GM12878 (cell line): ENCODE measurements at regions not wholly inside any gene's neighbourhood (a gene's known extent, or its start where the extent isn't known, plus 50 kb on each side); places are given as distances from the start of the nearest gene placed in this dataset.

Source experiments
- ATAC-seq: fragments of 200-7000 bp; cut with Tn5 transposase; 3 replicates; pipeline ENCODE4 v1.9.1; 2020; ENCODE audit warnings: mild to moderate bottlenecking, moderate library complexity
- BruUV-seq: library from RNA; stranded (reverse); fragments of 400-500 nt; replicated peaks from 2 replicates; lab custom pipeline; 2021; lab: Mats Ljungman, UMichigan
- CTCF ChIA-PET: fragments of 300-600 bp; sonication (Branson Sonifier 250); formaldehyde crosslinking; extraction: SDS; loops from one replicate; lab custom pipeline; 2021; ENCODE audit warnings: inconsistent platforms; lab: Yijun Ruan, JAX
- POLR2A ChIA-PET: fragments of 350-600 bp; formaldehyde crosslinking; extraction: SDS; loops from one replicate; lab custom pipeline; 2021; ENCODE audit warnings: inconsistent platforms; lab: Charles Lee
- RAD21 ChIA-PET: fragments of 300-600 bp; sonication (Branson Sonifier 250); formaldehyde crosslinking; loops from one replicate; lab custom pipeline; 2023; ENCODE audit warnings: antibody characterized with exemption; ENCODE audit not compliant: unreplicated experiment; lab: Charles Lee
- SMC1A ChIA-PET: fragments of 300-600 bp; sonication (Branson Sonifier 250); formaldehyde crosslinking; loops from one replicate; lab custom pipeline; 2023; ENCODE audit not compliant: unreplicated experiment, uncharacterized antibody; lab: Charles Lee
- DNase-seq: peaks from one replicate; pipeline ENCODE4 v3.0.0-alpha.2; 2011; ENCODE audit warnings: low read depth, low spot score
- FAIRE-seq: peaks from 3 replicates; lab custom pipeline; 2011; peaks lifted over from hg19 to GRCh38; lab: Jason Lieb, UNC
- H2AFZ ChIP-seq: 2 replicates; pipeline ENCODE4 v1.6.0; 2011; ENCODE audit warnings: low read depth, low read length, control low read depth; ENCODE audit not compliant: control insufficient read depth
- H3K27ac ChIP-seq: 2 replicates; pipeline ENCODE4 v1.5.1; 2011; ENCODE audit warnings: control low read depth; ENCODE audit not compliant: control insufficient read depth, insufficient read depth
- H3K27me3 ChIP-seq, 2 experiments: replicated peaks in 1 of 2; 2 replicates each; pipeline versions ENCODE4 v1.6.0 to v1.6.1; 2011; ENCODE audit warnings: low read length in 1 of 2; ENCODE audit not compliant: control insufficient read depth in 2 of 2, insufficient read depth in 2 of 2
- H3K36me3 ChIP-seq, 2 experiments: 2 replicates each; pipeline ENCODE4 v1.5.1; 2011; ENCODE audit warnings: low read length in 1 of 2; ENCODE audit not compliant: control insufficient read depth in 2 of 2, insufficient read depth in 2 of 2
- H3K4me1 ChIP-seq: 2 replicates; pipeline ENCODE4 v1.6.1; 2011; ENCODE audit warnings: mild to moderate bottlenecking, low read length, moderate library complexity, mixed read lengths; ENCODE audit not compliant: control insufficient read depth, insufficient read depth
- H3K4me2 ChIP-seq: 2 replicates; pipeline ENCODE4 v1.6.0; 2011; ENCODE audit warnings: control low read depth; ENCODE audit not compliant: control insufficient read depth, insufficient read depth
- H3K4me3 ChIP-seq: fragments of 200-600 bp; sonication (generic); 2 replicates; pipeline ENCODE4 v1.5.1; 2016
- H3K79me2 ChIP-seq: 2 replicates; pipeline ENCODE4 v1.6.0; 2011; ENCODE audit warnings: low read length; ENCODE audit not compliant: control insufficient read depth, insufficient read depth
- H3K9ac ChIP-seq: 2 replicates; pipeline ENCODE4 v1.8.0; 2011; ENCODE audit warnings: low read length, control low read depth, mixed read lengths; ENCODE audit not compliant: control insufficient read depth, insufficient read depth
- H3K9me3 ChIP-seq: replicated peaks from 3 replicates; pipeline ENCODE4 v1.5.1; 2011; ENCODE audit warnings: mild to moderate bottlenecking, low read length; ENCODE audit not compliant: control insufficient read depth, insufficient read depth
- H4K20me1 ChIP-seq: 2 replicates; pipeline ENCODE4 v1.6.0; 2011; ENCODE audit not compliant: control insufficient read depth, insufficient read depth
- CBX5 ChIP-seq: sonication (generic); IDR thresholded peaks from 2 replicates; pipeline ENCODE4 v1.6.1; 2016; ENCODE audit warnings: low read depth, moderate library complexity, mild to moderate bottlenecking, inconsistent platforms
- CTCF ChIP-seq, 3 experiments: IDR thresholded peaks in 2 of 3; conservative IDR thresholded peaks in 1 of 3; 2 replicates each; pipeline ENCODE4 v1.5.1; 2011; ENCODE audit warnings: low read depth in 3 of 3, low read length in 3 of 3, mild to moderate bottlenecking in 3 of 3, control low read depth in 2 of 3, moderate library complexity in 2 of 3, inconsistent platforms in 1 of 3, mixed read lengths in 1 of 3; ENCODE audit not compliant: control insufficient read depth in 2 of 3, insufficient read depth in 1 of 3; ENCODE audit errors: extremely low read depth in 1 of 3
- GATAD2B ChIP-seq: fragments of 450-650 bp; conservative IDR thresholded peaks from 2 replicates; pipeline ENCODE4 v1.6.1; 2017; ENCODE audit warnings: low read depth, mild to moderate bottlenecking, moderate library complexity
- MTA2 ChIP-seq: fragments of 450-650 bp; IDR thresholded peaks from 2 replicates; pipeline ENCODE4 v1.6.1; 2016; ENCODE audit warnings: low read depth, mild to moderate bottlenecking, moderate library complexity
- PAX8 ChIP-seq: fragments of 450-650 bp; IDR thresholded peaks from 2 replicates; pipeline ENCODE4 v1.6.1; 2017; ENCODE audit warnings: mild to moderate bottlenecking, moderate library complexity
- PKNOX1 ChIP-seq: fragments of 450-650 bp; IDR thresholded peaks from 2 replicates; pipeline ENCODE4 v1.6.1; 2016; ENCODE audit warnings: mild to moderate bottlenecking
- POU2F2 ChIP-seq: IDR thresholded peaks from 3 replicates; pipeline ENCODE4 v1.6.1; 2011; ENCODE audit warnings: low read depth, mild to moderate bottlenecking, low read length, borderline replicate concordance
- PRDM15 ChIP-seq: fragments of 450-650 bp; formaldehyde crosslinking; IDR thresholded peaks from 2 replicates; pipeline ENCODE4 v1.4.0; 2020; ENCODE audit warnings: mild to moderate bottlenecking, moderate library complexity
- ZNF384 ChIP-seq: IDR thresholded peaks from 2 replicates; pipeline ENCODE4 v1.6.1; 2012; ENCODE audit warnings: low read depth, mild to moderate bottlenecking, low read length, improper control_type of control experiment, borderline replicate concordance
- WGBS: methylation state at CpG from one replicate; pipeline ENCODE4 v1.1.6; 2016; ENCODE audit warnings: low lambda C conversion rate; ENCODE audit not compliant: insufficient replicate concordance, insufficient coverage; ENCODE audit errors: missing lambda C conversion rate; 5-methylcytosine and 5-hydroxymethylcytosine counted together
- in situ Hi-C: fragments of 300-500 bp; cut with MboI; formaldehyde crosslinking; loops from 9 replicates; pipeline ENCODE4 v1.14.3; 2018; ENCODE audit warnings: mixed read lengths
- intact Hi-C: fragments of 100-400 bp; cut with micrococcal nuclease; formaldehyde crosslinking; loops from one replicate; pipeline ENCODE4 v1.14.2; 2022; ENCODE audit not compliant: unreplicated experiment

- no peak for ATAC-seq
- no TSS peak for BruUV-seq
- Histone ChIP-seq H4K20me1 (no peaks in the 10 kb centered on the region), H3K36me3 (no peaks in the 10 kb centered on the region), H3K27ac (no peak overlapping the region), H3K4me1 (no peaks in the 10 kb centered on the region), H3K4me2 (no peak overlapping the region), H3K27me3 (no peaks in the 10 kb centered on the region), H3K79me2 (no peaks in the 10 kb centered on the region), H3K9me3 (no peaks in the 10 kb centered on the region; the same call in 2 of the 3 replicates), H2AFZ (no peak overlapping the region), H3K9ac (no peak overlapping the region), H3K4me3 (no peak overlapping the region)
- no peak for DNase-seq
- no peak for FAIRE-seq
- RAD21 ChIA-PET, result no interaction called here
- in situ Hi-C loops (no loop called here), intact Hi-C loops (no loop called here)
- SMC1A ChIA-PET, result no interaction called here
- no peak for TF ChIP-seq PKNOX1
- POLR2A ChIA-PET, result interaction anchor here (0.6 kb wide), 1 partner anchor 107 kb away, joined by 3 read pairs; no protein-coding TSS in a partner anchor
- WGBS, result 19% methylated on average over 7 of the region's 7 CpGs
- CTCF ChIA-PET, result interaction anchor here (0.9 kb wide), 1 partner anchor 19 kb away, joined by 3 read pairs; no protein-coding TSS in a partner anchor
These were observed 200.9 kb upstream of the SOX9 start for GRCh38 chr17:71919896-71920295.

GRCh38 chr17:71921796-71922195 is 199.0 kb upstream of the SOX9 start:
- WGBS, result 38% methylated on average over 2 of the region's 2 CpGs
- Histone ChIP-seq H3K4me3 (no peak overlapping the region), H3K79me2 (no peaks in the 10 kb centered on the region), H3K27me3 (no peaks in the 10 kb centered on the region), H3K9me3 (no peaks in the 10 kb centered on the region; the same call in 2 of the 3 replicates), H4K20me1 (no peaks in the 10 kb centered on the region), H3K4me2 (no peak overlapping the region), H2AFZ (no peak overlapping the region), H3K9ac (no peak overlapping the region), H3K27ac (no peak overlapping the region), H3K36me3 (no peaks in the 10 kb centered on the region), H3K4me1 (no peaks in the 10 kb centered on the region)
- DNase-seq (peak; percentile 21), FAIRE-seq (no peak), ATAC-seq (peak; percentile 92)
- ChIA-PET RAD21 (no interaction called here), CTCF (no interaction called here), POLR2A (no interaction called here), SMC1A (no interaction called here)
- no TSS peak for BruUV-seq
- in situ Hi-C loops, result no loop called here
- intact Hi-C loops, result no loop called here
- no peak for TF ChIP-seq POU2F2
- no peak for TF ChIP-seq CBX5
- TF ChIP-seq PAX8, result no peak
- no peak for TF ChIP-seq MTA2
- no peak for TF ChIP-seq CTCF (IDR thresholded peaks at IDR 0.05 in 2 of 3, conservative IDR thresholded peaks at IDR 0.05 in 1 of 3; ENCODE audit: control insufficient read depth in 2 of 3, extremely low read depth in 1 of 3, insufficient read depth in 1 of 3, low read depth in 3 of 3, low read length in 3 of 3)
- TF ChIP-seq PRDM15 (CRISPR knock-in tag), result no peak
- TF ChIP-seq GATAD2B, result no peak
- no peak for TF ChIP-seq ZNF384
